ENCODE measurements at regions not wholly inside any gene's neighbourhood (a gene's known extent, or its start where the extent isn't known, plus 50 kb on each side); places are given as distances from the start of the nearest gene placed in this dataset.

GRCh38 chrX:95907081-95907480 lies 777.6 kb upstream of the DIAPH2 start:
- TF ChIP-seq ZNF367 (CRISPR knock-in tag; IDR thresholded peaks at IDR 0.05; ENCODE audit: borderline replicate concordance) (no peak), ZNF550 (CRISPR knock-in tag; IDR thresholded peaks at IDR 0.05; ENCODE audit: borderline replicate concordance) (no peak), CTCF (CRISPR knock-in tag; IDR thresholded peaks at IDR 0.05) (no peak), ZMAT3 (CRISPR knock-in tag; conservative IDR thresholded peaks at IDR 0.05) (no peak), EP300 (IDR thresholded peaks at IDR 0.05; ENCODE audit: low read depth in 2 of 2, low read length in 2 of 2) (no peak), EP300 (CRISPR knock-in tag; IDR thresholded peaks at IDR 0.05; ENCODE audit: borderline replicate concordance) (no peak), ESRRA (CRISPR knock-in tag; IDR thresholded peaks at IDR 0.05; ENCODE audit: low read depth) (no peak), PHF20 (CRISPR knock-in tag; IDR thresholded peaks at IDR 0.05) (no peak), YY1 (IDR thresholded peaks at IDR 0.05; ENCODE audit: insufficient read depth, insufficient replicate concordance, low read depth, low read length) (no peak), EZH2 (conservative IDR thresholded peaks at IDR 0.05; ENCODE audit: low read depth, low read length) (no peak), THRA (CRISPR knock-in tag; IDR thresholded peaks at IDR 0.05; ENCODE audit: borderline replicate concordance) (no peak), ZNF776 (CRISPR knock-in tag; IDR thresholded peaks at IDR 0.05) (no peak), SMARCC2 (IDR thresholded peaks at IDR 0.05) (no peak)

Data from HepG2 (cell line).